SK-N-SH (cell line): ENCODE measurements at regions not wholly inside any gene's neighbourhood (a gene's known extent, or its start where the extent isn't known, plus 50 kb on each side); places are given as distances from the start of the nearest gene placed in this dataset.

Experiments used
- CTCF ChIA-PET: fragments of 300-600, 350-600 bp; formaldehyde crosslinking; extraction: SDS; loops from one replicate; lab custom pipeline; 2021; lab: Yijun Ruan, JAX
- POLR2A ChIA-PET: fragments of 350-600 bp; sonication (Branson Sonifier 250); formaldehyde crosslinking; extraction: SDS; loops from one replicate; lab custom pipeline; 2020; ENCODE audit warnings: antibody characterized with exemption, inconsistent platforms; lab: Yijun Ruan, JAX
- DNase-seq: peaks from one replicate; pipeline ENCODE4 v3.0.0; 2012
- H2AFZ ChIP-seq: fragments of 200-600 bp; sonication (generic); 2 replicates; pipeline ENCODE4 v1.8.1; 2016; ENCODE audit warnings: antibody characterized with exemption, mild to moderate bottlenecking, low read depth
- H3F3A ChIP-seq: fragments of 200-600 bp; sonication (generic); replicated peaks from 2 replicates; pipeline ENCODE3; 2016; ENCODE audit warnings: antibody characterized with exemption, mild to moderate bottlenecking; ENCODE audit not compliant: insufficient read depth
- H3K27ac ChIP-seq, 2 experiments: fragments of 200-500 bp in 1 of 2; fragments of 200-600 bp in 1 of 2; sonication (Bioruptor generic) in 1 of 2; sonication (generic), shearing (Covaris generic) in 1 of 2; 2 replicates each; pipeline versions ENCODE4 v1.5.1 to v1.6.1; 2014 to 2016; ENCODE audit warnings: low read depth in 2 of 2, inconsistent platforms in 1 of 2, low read length in 1 of 2, mild to moderate bottlenecking in 1 of 2, mixed read lengths in 1 of 2
- H3K27me3 ChIP-seq: fragments of 200-600 bp; sonication (generic), shearing (Covaris generic); 2 replicates; pipeline ENCODE4 v1.6.1; 2016; ENCODE audit warnings: mixed run types; ENCODE audit not compliant: insufficient read depth
- H3K36me3 ChIP-seq, 2 experiments: fragments of 200-500 bp in 1 of 2; fragments of 200-600 bp in 1 of 2; sonication (Bioruptor generic) in 1 of 2; sonication (generic) in 1 of 2; replicated peaks in 1 of 2; 2 replicates each; pipeline versions ENCODE3 to v1.5.1; 2014 to 2016; ENCODE audit warnings: low read length in 1 of 2, mild to moderate bottlenecking in 1 of 2; ENCODE audit not compliant: insufficient read depth in 2 of 2, control insufficient read depth in 1 of 2
- H3K4me1 ChIP-seq, 2 experiments: fragments of 200-500 bp in 1 of 2; fragments of 200-600 bp in 1 of 2; sonication (Bioruptor generic) in 1 of 2; sonication (generic), shearing (Covaris generic) in 1 of 2; 2 replicates each; pipeline versions ENCODE4 v1.5.1 to v1.6.1; 2014 to 2016; ENCODE audit warnings: low read depth in 1 of 2, low read length in 1 of 2, mixed run types in 1 of 2; ENCODE audit not compliant: insufficient read depth in 2 of 2, control insufficient read depth in 1 of 2
- H3K4me2 ChIP-seq: fragments of 200-600 bp; sonication (generic), shearing (Covaris generic); 2 replicates; pipeline ENCODE4 v1.6.1; 2017; ENCODE audit warnings: mixed run types
- H3K4me3 ChIP-seq, 2 experiments: fragments of 200-500 bp in 1 of 2; fragments of 200-600 bp in 1 of 2; sonication (Bioruptor generic) in 1 of 2; sonication (generic), shearing (Covaris generic) in 1 of 2; 2 replicates each; pipeline versions ENCODE4 v1.5.1 to v1.8.1; 2014 to 2016; ENCODE audit warnings: low read depth in 2 of 2, inconsistent platforms in 1 of 2, low read length in 1 of 2, mild to moderate bottlenecking in 1 of 2, mixed read lengths in 1 of 2, moderate library complexity in 1 of 2
- H3K79me2 ChIP-seq: fragments of 200-600 bp; sonication (generic); 2 replicates; pipeline ENCODE4 v1.8.1; 2017; ENCODE audit warnings: mild to moderate bottlenecking; ENCODE audit not compliant: insufficient read depth
- H3K9ac ChIP-seq: fragments of 200-600 bp; sonication (generic); 2 replicates; pipeline ENCODE4 v1.6.1; 2017; ENCODE audit warnings: mixed run types
- H3K9me2 ChIP-seq: fragments of 200-600 bp; sonication (generic); 2 replicates; pipeline ENCODE4 v1.6.1; 2017; ENCODE audit warnings: mixed run types
- H3K9me3 ChIP-seq: fragments of 200-600 bp; sonication (generic); 2 replicates; pipeline ENCODE4 v1.6.1; 2017; ENCODE audit warnings: mixed run types, mild to moderate bottlenecking, moderate library complexity
- H4K20me1 ChIP-seq: fragments of 200-600 bp; sonication (generic); 2 replicates; pipeline ENCODE4 v1.6.1; 2017; ENCODE audit warnings: mild to moderate bottlenecking, mixed run types; ENCODE audit not compliant: insufficient read depth
- CTCF ChIP-seq: fragments of 200-600 bp; sonication (generic); IDR thresholded peaks from 2 replicates; pipeline ENCODE4 v1.6.1; 2017; ENCODE audit warnings: antibody characterized with exemption, mild to moderate bottlenecking, moderate library complexity
- EP300 ChIP-seq, 2 experiments: IDR thresholded peaks; 2 replicates each; pipeline versions ENCODE4 v1.4.0 to v1.6.1; 2012; ENCODE audit warnings: borderline replicate concordance in 1 of 2, low read depth in 1 of 2, low read length in 1 of 2
- EZH2phosphoT487 ChIP-seq: fragments of 200-600 bp; sonication (generic); IDR thresholded peaks from 2 replicates; pipeline ENCODE4 v1.6.1; 2017; ENCODE audit warnings: low read depth, mixed run types, mild to moderate bottlenecking, antibody characterized with exemption, moderate library complexity, borderline replicate concordance
- FOSL2 ChIP-seq: IDR thresholded peaks from 2 replicates; pipeline ENCODE4 v1.4.0; 2012; ENCODE audit warnings: low read depth, mild to moderate bottlenecking, moderate library complexity, borderline replicate concordance
- GATA2 ChIP-seq: sonication (generic); formaldehyde crosslinking; IDR thresholded peaks from 2 replicates; pipeline ENCODE4 v1.5.0; 2020; ENCODE audit warnings: mild to moderate bottlenecking, missing genetic modification reagents
- MEF2A ChIP-seq: IDR thresholded peaks from 2 replicates; pipeline ENCODE4 v1.4.0; 2012; ENCODE audit warnings: low read depth, borderline replicate concordance
- MXI1 ChIP-seq: IDR thresholded peaks from 2 replicates; pipeline ENCODE4 v1.6.1; 2012; ENCODE audit warnings: mild to moderate bottlenecking, low read depth, low read length, improper control_type of control experiment
- POLR2AphosphoS5 ChIP-seq: IDR thresholded peaks from 2 replicates; pipeline ENCODE4 v1.6.1; 2012; ENCODE audit warnings: low read depth, low read length
- RAD21 ChIP-seq: IDR thresholded peaks from 2 replicates; pipeline ENCODE4 v1.6.1; 2012; ENCODE audit warnings: mild to moderate bottlenecking, low read length
- RCOR1 ChIP-seq: fragments of 150-350 bp; IDR thresholded peaks from 2 replicates; pipeline ENCODE4 v1.6.1; 2017; ENCODE audit warnings: antibody characterized with exemption, low read length
- REST ChIP-seq: IDR thresholded peaks from 2 replicates; pipeline ENCODE4 v1.6.1; 2012; ENCODE audit warnings: mild to moderate bottlenecking, low read depth, low read length, moderate library complexity
- RFX5 ChIP-seq: IDR thresholded peaks from 2 replicates; pipeline ENCODE4 v1.6.1; 2012; ENCODE audit warnings: mild to moderate bottlenecking, improper control_type of control experiment, low read length
- TAF1 ChIP-seq: IDR thresholded peaks from 2 replicates; pipeline ENCODE4 v1.6.1; 2012; ENCODE audit warnings: low read depth, mild to moderate bottlenecking, low read length, moderate library complexity, borderline replicate concordance
- TEAD4 ChIP-seq: IDR thresholded peaks from 2 replicates; pipeline ENCODE4 v1.4.0; 2012; ENCODE audit warnings: mild to moderate bottlenecking, borderline replicate concordance; ENCODE audit not compliant: insufficient read depth
- WGBS: methylation state at CpG from one replicate; pipeline ENCODE4 v1.1.6; 2017; ENCODE audit warnings: low lambda C conversion rate; 5-methylcytosine and 5-hydroxymethylcytosine counted together
- TF ChIP-seq, protein P1 (sequence below): fragments of 150-350 bp; IDR thresholded peaks from 2 replicates; pipeline ENCODE4 v1.6.1; 2017; ENCODE audit warnings: antibody characterized with exemption, low read length, low read depth, borderline replicate concordance

DNA sequence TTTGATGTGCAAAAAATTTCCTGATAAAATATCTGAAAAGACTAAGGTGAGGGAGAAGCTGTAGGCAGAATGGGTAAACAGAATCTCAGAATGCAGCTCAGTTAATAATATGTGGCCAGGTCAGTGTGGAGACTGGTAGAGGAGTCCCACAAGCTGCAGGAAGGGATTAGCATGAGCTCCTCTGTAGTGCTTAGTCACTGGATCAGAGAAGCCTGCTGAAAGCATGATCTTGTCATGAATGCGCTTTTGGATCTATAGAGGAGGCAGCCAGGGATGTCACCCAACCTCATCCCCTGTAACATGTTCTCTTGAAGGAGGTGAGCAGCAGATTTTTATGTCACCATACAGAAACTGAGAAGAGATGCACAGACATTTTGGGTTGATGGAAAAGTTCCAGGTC is 1035.3 kb upstream of the GBE1 start (continued):
- TF ChIP-seq REST (no peak), GATA2 (no peak), RFX5 (no peak), TEAD4 (no peak), RAD21 (no peak)

DNA sequence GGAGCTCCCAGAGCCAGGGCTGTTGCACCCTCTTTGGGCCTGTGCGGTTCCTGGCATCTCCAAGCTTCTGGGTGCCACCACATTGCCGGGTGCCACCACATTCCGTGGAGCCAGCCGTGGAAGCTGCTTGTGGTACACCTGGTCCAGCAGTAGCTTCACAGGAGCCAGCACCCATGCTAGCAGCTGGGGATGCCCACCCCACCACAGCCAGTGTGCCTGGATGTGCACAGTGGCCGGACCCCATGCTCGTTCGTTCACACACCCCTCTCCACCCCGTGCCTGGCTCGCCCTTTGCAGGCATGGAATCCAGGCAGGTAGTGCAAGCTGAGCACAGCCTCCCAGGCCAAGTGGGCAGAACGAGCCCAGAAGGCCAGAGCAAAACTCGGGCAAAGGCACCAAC is 1029.8 kb upstream of the GBE1 start:
- TF ChIP-seq TEAD4 = no peak
- no peak for TF ChIP-seq EP300 (IDR thresholded peaks at IDR 0.05; ENCODE audit: borderline replicate concordance in 1 of 2, low read depth in 1 of 2, low read length in 1 of 2)
- TF ChIP-seq MEF2A = no peak
- no peak for DNase-seq
- ChIA-PET CTCF (no interaction called here), POLR2A (no interaction called here)
- H3K27me3 ChIP-seq = no peaks in the 10 kb centered on the region
- H3K9ac ChIP-seq = no peak overlapping the region
- H3K36me3 ChIP-seq = no peaks in the 10 kb centered on the region
- no peaks in the 10 kb centered on the region for H3F3A ChIP-seq
- no peak overlapping the region for H3K4me3 ChIP-seq
- H3K4me1 ChIP-seq = no peaks in the 10 kb centered on the region
- H3K9me2 ChIP-seq = no peaks in the 10 kb centered on the region; the same call in 1 of the 2 replicates
- H3K9me3 ChIP-seq = no peaks in the 10 kb centered on the region
- H4K20me1 ChIP-seq = no peaks in the 10 kb centered on the region
- 13% methylated on average over 8 of the region's 11 CpGs for WGBS
- H3K27ac ChIP-seq = no peak overlapping the region
- H3K4me2 ChIP-seq = no peak overlapping the region
- no peaks in the 10 kb centered on the region for H3K79me2 ChIP-seq
- H2AFZ ChIP-seq = no peak overlapping the region

GRCh38 chr3:82790307-82791097 is 1029.1 kb upstream of the GBE1 start:
- Histone ChIP-seq H4K20me1 (no peaks in the 10 kb centered on the region), H3K4me1 (no peaks in the 10 kb centered on the region), H3K36me3 (no peaks in the 10 kb centered on the region), H3K9ac (no peak overlapping the region), H3K27me3 (no peaks in the 10 kb centered on the region), H3K79me2 (no peaks in the 10 kb centered on the region), H3K4me2 (no peak overlapping the region), H3K27ac (no peak overlapping the region), H3F3A (no peaks in the 10 kb centered on the region), H3K9me3 (no peaks in the 10 kb centered on the region), H3K4me3 (no peak overlapping the region), H2AFZ (no peak overlapping the region), H3K9me2 (no peaks in the 10 kb centered on the region; the same call in 1 of the 2 replicates)
- ChIA-PET CTCF (no interaction called here), POLR2A (no interaction called here)
- TF ChIP-seq EZH2phosphoT487 (no peak), TAF1 (no peak), FOSL2 (no peak), TEAD4 (no peak), RAD21 (no peak), RCOR1 (no peak), CTCF (no peak), MXI1 (no peak), POLR2AphosphoS5 (no peak), RFX5 (no peak)
- TF ChIP-seq, protein P1, sequence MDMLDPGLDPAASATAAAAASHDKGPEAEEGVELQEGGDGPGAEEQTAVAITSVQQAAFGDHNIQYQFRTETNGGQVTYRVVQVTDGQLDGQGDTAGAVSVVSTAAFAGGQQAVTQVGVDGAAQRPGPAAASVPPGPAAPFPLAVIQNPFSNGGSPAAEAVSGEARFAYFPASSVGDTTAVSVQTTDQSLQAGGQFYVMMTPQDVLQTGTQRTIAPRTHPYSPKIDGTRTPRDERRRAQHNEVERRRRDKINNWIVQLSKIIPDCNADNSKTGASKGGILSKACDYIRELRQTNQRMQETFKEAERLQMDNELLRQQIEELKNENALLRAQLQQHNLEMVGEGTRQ = no peak
- DNase-seq = no peak
- 4% methylated on average over 8 of the region's 13 CpGs for WGBS
